ENCODE measurements at regions not wholly inside any gene's neighbourhood (a gene's known extent, or its start where the extent isn't known, plus 50 kb on each side); places are given as distances from the start of the nearest gene placed in this dataset.

DNA sequence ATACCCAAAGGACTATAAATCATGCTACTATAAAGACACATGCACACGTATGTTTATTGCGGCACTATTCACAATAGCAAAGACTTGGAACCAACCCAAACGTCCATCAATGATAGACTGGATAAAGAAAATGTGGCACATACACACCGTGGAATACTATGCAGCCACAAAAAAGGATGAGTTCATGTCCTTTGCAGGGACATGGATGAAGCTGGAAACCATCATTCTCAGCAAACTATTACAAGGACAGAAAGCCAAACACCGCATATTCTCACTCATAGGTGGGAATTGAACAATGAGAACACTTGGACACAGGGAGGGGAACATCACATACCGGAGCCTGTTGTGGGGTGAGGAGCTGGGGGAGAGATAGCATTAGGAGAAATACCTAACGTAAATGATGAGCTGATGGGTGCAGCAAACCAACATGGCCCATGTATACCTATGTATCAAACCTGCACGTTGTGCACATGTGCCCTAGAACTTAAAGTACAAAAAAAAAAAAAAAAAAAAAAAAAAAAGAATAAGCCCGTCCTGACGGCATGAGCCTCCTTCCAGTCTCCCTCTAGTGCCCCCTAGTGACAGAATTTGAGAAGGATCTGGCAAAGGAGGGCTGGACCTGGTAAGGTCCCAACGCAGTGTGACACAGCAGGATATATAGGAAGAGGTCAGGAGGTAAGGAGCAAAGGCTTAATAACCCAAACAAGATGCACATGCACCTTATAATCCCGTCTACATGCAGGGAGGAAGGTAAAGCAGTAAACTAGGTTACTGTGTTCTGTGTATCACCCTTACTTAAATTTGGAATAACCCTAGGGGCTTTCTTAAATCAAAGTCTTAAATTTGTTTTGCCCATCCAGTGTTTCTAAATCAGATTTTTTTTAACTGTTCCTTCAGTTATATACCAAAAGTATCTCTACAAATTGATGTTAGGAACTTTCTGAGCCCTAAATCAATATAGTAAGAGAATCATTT, 214.8 kb downstream of the UNC5CL start:
- peak; percentile 81 for DNase-seq

DNA sequence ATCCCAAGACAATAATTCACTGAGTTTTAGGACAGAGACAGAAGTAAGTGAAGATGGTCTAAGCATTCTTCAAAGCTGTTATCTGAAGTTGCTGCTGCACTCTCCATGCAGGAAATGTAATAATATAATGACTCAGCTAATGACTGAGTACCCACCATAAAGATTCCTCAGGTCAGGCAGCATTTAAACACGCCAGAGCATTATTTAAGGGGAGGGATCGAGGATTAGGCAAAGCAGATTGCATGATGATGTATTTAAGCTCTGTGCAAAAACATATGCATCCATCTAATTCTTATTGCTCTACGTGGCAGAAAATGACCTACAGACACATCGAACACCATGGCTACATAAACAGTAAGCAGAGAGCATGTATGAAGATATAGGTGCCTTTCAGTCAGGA, 216.4 kb downstream of the UNC5CL start:
- no peak for DNase-seq

- DNase-seq: no peak
Observed at GRCh38 chr6:40819182-40819834, 219.7 kb downstream of the UNC5CL start.

DNA sequence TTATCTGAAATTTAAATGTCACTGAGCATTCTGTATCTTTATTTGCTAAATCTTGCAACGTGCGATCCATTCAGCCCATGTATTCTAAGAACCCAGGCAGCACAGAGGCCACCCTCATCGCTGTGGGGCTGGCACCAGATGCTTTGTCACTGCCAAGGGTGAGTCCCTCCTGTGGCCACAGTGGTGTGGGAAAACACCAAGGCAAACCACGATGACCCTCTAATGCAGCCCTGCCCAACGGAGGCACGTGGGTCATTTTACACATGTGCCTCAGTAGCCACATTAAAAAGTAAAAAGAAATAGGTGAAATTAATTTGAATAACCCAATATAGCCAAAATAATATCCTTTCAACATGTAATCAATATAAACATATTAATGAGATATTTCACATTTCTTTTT, 221.7 kb downstream of the UNC5CL start:
- DNase-seq: no peak

- no peak for DNase-seq
Observed at GRCh38 chr6:40816601-40817000, 222.4 kb downstream of the UNC5CL start.

DNA sequence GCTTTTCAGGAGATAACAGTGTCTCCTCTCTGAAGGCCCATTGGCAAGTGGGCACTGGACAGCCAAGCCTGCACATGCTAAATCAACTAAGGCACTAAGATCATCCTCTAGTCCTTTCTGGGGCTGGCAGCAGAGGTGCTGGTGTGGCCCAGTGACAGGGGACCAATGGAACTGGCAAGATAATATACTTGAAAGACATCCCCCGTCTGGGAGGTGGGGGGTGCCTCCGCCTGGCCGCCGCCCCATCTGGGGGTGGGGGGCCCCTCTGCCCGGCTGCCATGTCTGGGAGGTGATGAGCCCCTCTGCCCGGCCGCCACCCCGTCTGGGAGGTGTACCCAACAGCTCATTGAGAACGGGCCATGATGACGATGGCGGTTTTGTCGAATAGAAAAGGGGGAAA, 223.3 kb downstream of the UNC5CL start:
- no peak for DNase-seq

- DNase-seq: no peak
Observed at GRCh38 chr6:40810171-40810570, 223.0 kb upstream of the LRFN2 start.

- DNase-seq: no peak
Observed at GRCh38 chr6:40809627-40810026, 222.5 kb upstream of the LRFN2 start.

- DNase-seq: no peak
Observed at GRCh38 chr6:40807484-40807883, 220.3 kb upstream of the LRFN2 start.

- DNase-seq: no peak
Observed at GRCh38 chr6:40806256-40806864, 219.2 kb upstream of the LRFN2 start.

DNA sequence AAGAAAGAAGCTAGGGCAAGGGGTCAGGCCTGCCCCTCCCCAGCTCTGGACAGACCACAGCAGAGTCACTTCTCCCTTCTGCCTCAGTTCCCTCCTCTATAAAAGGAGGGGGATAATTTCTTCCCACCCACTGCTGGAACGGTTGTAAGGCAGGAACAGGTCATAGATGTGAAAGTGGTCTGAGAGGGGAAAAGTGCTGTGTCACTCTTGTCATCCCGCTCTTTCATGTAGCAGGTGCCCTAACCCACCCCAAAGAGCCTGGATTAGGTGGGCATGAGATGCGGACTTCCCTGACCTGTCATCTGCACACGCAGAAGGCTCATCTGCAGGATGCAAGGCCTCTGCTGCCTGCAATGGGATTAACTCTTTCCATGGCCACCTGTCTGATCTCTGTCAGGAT, 218.2 kb upstream of the LRFN2 start:
- DNase-seq: no peak

DNA sequence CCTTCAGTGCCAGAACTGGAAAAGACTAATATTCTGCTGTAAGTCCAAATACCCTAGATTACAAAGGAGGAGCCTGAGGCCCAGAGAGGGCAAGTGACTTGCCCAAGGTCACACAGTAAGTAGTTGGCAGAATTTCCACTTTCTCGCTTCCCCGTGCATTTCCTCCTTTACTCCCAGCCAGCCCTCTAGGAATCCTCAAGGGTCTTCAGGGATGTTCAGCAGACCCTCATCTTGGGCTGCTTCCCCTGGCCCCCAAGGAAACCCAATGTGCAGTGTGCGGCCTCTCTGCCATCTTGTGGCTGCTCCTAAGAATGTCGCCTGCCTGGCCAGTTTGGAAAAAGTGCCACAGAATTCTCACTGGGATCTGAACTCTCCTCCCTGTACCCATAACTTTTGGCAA, 217.7 kb upstream of the LRFN2 start:
- DNase-seq: no peak

DNA sequence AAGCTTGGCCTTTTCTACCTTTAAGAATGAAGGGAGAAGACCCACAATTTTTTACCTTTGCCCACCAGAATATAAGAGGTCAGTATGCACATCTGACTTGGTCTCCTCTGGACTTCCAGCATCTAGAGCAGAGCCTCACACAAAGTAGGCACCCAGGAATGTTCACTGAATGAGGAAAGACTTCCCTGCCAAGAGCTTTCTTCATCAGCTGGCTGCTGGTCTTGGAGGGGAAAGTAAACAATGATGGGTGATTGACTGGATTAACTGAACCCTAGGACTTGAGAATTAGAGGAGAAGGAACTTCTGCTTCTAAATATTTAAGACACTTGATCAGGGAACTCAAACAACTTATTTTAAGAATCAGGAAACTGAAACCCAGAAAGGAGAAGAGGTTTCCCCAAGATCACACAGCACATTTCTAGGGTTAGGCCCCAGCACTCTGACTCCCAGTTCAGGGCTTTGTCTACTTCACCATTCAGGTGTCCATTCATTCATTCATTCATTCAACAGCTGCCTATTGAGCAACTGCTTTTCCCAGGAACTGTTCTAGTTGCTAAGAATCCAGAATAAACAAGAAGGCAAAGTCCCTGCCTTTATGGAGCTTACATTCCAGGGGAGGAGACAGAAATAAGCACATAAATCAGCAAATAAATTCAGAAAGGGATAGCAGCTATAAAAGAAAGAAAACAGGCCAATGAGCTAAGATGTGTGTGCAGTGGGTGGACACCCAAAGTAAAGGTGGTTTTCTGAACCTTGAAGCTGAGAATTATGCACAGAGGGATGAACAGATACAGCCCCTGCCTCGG, 216.9 kb upstream of the LRFN2 start:
- no peak for DNase-seq

- DNase-seq: no peak
Observed at GRCh38 chr6:40802481-40802880, 215.3 kb upstream of the LRFN2 start.

DNA sequence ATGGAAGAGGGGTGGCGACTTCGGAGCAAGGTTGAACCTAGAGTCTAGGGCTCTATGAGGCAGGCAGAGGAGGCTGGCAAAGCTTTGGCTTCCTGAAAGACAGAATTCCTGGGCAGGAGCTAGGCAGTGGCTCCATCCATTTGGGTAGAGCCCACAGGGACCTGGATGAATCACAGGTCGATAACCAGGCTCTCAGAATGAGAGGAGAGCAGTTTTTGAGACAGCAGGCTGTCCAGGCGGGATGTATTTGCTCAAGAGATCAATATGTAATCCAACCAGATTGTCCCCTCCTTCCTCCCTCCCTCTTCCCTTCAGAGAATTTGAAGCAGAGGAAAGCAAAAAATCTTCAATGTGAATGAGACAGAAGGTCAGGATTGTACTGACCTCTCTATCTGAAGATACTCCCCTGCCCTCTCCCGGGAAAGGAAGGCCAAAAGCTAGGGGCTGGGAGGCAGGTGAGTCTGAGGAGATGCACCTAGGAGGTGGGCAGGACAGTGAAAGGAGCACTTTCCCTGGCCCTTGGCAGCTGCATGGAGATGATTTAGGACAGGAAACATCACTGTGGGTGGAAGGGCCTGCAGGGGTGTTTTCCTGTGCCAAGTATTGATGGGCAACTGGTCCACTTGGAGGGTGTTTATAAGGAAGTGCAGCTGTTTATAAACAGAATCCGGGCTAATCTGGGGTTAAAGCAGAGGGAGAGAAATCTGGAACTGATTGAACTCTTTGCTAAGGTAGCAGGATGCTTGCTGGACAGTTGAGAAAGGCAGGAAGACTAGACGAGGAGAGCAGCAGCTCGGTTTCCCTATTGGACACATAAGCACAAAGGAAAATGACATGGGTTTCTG, 212.4 kb upstream of the LRFN2 start:
- DNase-seq: no peak

DNA sequence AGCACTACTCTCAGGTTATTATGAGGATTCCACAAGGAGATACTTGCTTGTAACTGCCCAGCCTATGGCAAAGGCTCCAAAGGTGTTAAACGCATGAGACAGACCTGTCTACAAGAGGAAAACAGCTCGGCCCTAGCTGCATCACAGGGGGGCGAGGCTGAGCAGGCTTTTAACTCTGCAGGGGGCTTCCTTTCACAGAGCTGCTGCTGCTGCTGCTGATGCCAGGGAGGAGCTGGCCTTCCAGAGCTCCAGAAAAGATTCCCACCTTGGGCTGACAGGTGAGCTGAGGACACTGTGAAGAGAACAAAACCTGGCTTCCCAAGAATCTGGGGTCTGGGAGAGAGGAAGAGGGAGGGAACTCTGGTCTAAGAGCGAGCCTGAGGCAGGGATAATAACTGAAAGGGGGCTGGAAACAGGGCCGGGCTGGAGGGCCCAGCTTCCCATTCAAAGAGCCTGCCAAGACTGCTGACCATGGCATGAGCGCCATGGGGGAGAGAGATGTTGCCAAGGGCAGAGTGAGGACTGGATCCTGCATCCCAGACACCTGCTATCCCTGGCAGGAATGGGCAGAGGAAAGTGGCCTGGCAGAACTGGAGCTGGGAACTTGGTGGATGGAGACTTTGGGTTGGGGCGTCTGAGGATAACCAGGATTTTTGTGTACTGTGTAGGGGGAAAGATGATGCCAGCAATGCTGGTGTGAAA, 211.1 kb upstream of the LRFN2 start:
- no peak for DNase-seq

- no peak for DNase-seq
Observed at GRCh38 chr6:40796260-40797221, 209.4 kb upstream of the LRFN2 start.

DNA sequence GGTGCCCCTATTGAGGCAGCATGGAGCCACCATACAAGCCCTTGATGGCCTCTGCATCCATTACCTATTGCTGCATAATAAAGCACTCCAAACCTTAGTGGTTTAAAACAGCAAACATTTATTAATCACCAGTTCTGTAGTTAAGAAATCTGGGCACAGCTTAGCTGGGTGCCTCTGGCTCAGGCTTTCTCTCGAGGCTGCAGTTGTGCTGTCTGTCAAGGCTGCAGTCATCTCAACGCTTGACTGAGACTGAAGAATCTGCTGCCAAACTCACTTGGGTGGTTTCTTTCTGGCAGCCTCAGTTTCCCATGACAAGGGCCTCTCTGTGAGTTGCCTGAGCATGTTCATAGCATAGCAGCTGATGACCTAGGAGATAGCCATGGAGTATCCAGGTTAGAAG, 207.4 kb upstream of the LRFN2 start:
- no peak for DNase-seq

GRCh38 chr6:40792183-40792582, 205.0 kb upstream of the LRFN2 start:
- no peak for DNase-seq

- DNase-seq: no peak
Observed at GRCh38 chr6:40791004-40791403, 203.8 kb upstream of the LRFN2 start.
